ENCODE measurements at regions not wholly inside any gene's neighbourhood (a gene's known extent, or its start where the extent isn't known, plus 50 kb on each side); places are given as distances from the start of the nearest gene placed in this dataset.

GRCh38 chr11:119830400-119830799, 101.4 kb upstream of the NECTIN1 start:
- TF ChIP-seq POLR2A (IDR thresholded peaks at IDR 0.05), result no peak
- TF ChIP-seq CTCF (IDR thresholded peaks at IDR 0.05), result no peak
